ENCODE measurements at regions not wholly inside any gene's neighbourhood (a gene's known extent, or its start where the extent isn't known, plus 50 kb on each side); places are given as distances from the start of the nearest gene placed in this dataset.

DNA sequence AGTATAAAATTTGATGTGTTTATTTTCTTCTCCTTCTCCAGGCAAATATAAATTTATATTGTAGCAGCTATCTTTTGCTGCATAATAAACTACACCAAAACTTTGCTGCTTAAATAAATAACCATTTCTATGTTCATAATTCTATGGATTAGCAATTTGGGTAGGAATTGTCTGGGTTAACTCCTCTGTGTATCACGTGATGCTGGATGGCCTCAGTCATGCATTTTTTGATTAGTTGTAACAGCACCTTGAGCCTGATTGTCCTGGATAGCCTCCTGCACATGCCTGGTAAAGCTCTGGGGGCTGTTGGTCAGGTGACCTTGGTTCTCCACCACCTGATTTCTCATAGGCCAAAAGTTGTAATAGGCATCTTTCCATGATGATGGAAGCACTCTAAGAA is 572.9 kb downstream of the ETV1 start:
- H3K4me3 Mint-ChIP-seq, result no peak overlapping the region
- H3K4me1 Mint-ChIP-seq, result peaks cover 7% of the 10 kb centered on the region
- no peaks in the 10 kb centered on the region for H3K36me3 Mint-ChIP-seq (ENCODE audit: low read depth)
- TF ChIP-seq, protein P1, sequence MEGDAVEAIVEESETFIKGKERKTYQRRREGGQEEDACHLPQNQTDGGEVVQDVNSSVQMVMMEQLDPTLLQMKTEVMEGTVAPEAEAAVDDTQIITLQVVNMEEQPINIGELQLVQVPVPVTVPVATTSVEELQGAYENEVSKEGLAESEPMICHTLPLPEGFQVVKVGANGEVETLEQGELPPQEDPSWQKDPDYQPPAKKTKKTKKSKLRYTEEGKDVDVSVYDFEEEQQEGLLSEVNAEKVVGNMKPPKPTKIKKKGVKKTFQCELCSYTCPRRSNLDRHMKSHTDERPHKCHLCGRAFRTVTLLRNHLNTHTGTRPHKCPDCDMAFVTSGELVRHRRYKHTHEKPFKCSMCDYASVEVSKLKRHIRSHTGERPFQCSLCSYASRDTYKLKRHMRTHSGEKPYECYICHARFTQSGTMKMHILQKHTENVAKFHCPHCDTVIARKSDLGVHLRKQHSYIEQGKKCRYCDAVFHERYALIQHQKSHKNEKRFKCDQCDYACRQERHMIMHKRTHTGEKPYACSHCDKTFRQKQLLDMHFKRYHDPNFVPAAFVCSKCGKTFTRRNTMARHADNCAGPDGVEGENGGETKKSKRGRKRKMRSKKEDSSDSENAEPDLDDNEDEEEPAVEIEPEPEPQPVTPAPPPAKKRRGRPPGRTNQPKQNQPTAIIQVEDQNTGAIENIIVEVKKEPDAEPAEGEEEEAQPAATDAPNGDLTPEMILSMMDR (IDR thresholded peaks at IDR 0.05; ENCODE audit: unreplicated experiment in 3 of 3), result no peak
- H3K27me3 Mint-ChIP-seq (ENCODE audit: low read depth), result no peaks in the 10 kb centered on the region
- H3K27ac Mint-ChIP-seq, result no peak overlapping the region
- H3K9me3 Mint-ChIP-seq, result peaks cover 9% of the 10 kb centered on the region

DNA sequence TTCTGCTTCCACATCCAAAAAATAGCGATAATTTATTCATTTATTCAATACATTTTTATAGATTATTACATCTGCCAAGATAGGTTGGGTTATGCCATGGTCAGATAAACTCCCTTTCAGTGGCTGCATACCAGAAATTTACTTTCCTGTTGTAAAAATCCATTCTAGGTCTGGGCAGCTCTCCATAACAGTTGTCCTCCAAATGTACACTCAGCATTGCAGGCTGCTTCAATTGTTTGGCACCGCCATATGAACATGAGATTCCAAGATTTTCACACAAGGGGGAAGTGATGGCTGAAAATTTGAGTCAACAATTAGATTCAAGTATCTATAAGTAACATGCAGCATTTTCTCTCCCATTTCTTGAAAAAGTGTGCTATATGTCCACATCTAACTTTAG is 568.7 kb downstream of the ETV1 start:
- H3K36me3 Mint-ChIP-seq (ENCODE audit: low read depth), result no peaks in the 10 kb centered on the region
- H3K27ac Mint-ChIP-seq, result no peak overlapping the region
- H3K27me3 Mint-ChIP-seq (ENCODE audit: low read depth), result no peaks in the 10 kb centered on the region
- no peak overlapping the region for H3K4me3 Mint-ChIP-seq
- H3K4me1 Mint-ChIP-seq, result no peaks in the 10 kb centered on the region
- TF ChIP-seq, protein P1 (IDR thresholded peaks at IDR 0.05; ENCODE audit: unreplicated experiment in 3 of 3), result no peak
- H3K9me3 Mint-ChIP-seq, result peaks cover 15% of the 10 kb centered on the region

DNA sequence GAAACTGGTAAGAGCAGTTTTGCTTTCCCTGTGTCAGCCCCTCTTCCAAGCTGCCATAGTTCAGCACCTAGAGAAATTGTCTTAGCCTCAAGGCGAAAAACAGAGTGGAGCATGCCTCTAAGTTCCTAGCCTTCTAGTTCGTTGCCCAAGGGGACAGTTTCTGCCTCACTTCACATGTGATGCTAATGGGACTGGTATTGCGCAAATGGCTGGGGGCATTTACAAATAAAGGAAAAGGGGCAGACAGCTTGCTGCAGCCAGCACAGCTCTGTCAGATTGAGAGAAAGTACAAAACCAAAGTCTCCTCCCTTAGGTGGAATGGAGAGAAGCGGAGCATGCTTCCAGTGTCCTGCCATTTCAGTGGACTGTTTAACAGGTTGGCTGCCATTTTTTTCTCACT is 567.7 kb downstream of the ETV1 start:
- H3K36me3 Mint-ChIP-seq (ENCODE audit: low read depth), result no peaks in the 10 kb centered on the region
- no peaks in the 10 kb centered on the region for H3K27me3 Mint-ChIP-seq (ENCODE audit: low read depth)
- H3K4me3 Mint-ChIP-seq, result no peak overlapping the region
- H3K4me1 Mint-ChIP-seq, result no peaks in the 10 kb centered on the region
- H3K9me3 Mint-ChIP-seq, result peaks cover 15% of the 10 kb centered on the region
- TF ChIP-seq, protein P1 (IDR thresholded peaks at IDR 0.05; ENCODE audit: unreplicated experiment in 3 of 3), result no peak
- peak overlapping the region in 1 of 3 experiments; percentile 51 for H3K27ac Mint-ChIP-seq

DNA sequence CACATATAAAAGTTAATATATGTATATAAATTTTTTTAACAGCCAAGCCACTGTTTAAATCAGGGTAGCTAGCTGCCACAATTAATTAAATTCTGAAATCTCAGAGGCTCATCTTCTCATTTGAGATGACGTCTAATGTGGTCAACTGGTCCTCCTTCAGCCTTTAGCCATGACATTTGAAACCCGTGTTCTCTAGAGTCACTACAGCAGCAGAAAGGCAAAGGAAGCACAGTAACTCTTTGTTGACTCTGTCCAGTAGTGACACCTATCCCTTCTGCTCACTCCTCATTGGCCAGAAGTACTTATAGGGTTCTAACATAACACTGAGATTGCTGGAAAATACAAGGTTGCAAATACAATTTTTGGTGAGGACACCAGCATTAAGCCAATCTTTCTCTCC is 555.5 kb downstream of the ETV1 start:
- H3K27ac Mint-ChIP-seq, result no peak overlapping the region
- no peaks in the 10 kb centered on the region for H3K9me3 Mint-ChIP-seq
- no peak overlapping the region for H3K4me3 Mint-ChIP-seq
- no peaks in the 10 kb centered on the region for H3K36me3 Mint-ChIP-seq (ENCODE audit: low read depth)
- H3K4me1 Mint-ChIP-seq, result no peaks in the 10 kb centered on the region
- TF ChIP-seq, protein P1 (IDR thresholded peaks at IDR 0.05; ENCODE audit: unreplicated experiment in 3 of 3), result no peak
- H3K27me3 Mint-ChIP-seq (ENCODE audit: low read depth), result no peaks in the 10 kb centered on the region

DNA sequence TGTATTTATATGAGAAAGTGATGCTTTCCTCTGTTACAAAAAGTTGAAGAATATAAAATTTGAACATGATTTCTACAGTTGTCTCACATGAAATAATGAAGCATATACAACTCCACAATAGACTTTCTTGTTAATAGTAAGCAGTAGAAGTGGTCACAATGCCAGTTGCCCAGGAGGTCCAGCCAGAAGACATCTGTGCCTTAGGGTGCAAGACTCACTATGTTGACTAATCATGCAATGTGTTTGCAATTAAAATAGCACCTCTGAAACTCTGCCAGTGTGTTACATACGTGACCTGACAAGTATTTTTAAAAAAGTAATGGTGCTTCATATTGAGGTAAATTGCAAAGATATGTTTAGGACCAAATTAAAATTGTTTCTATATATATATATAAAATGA is 547.2 kb downstream of the ETV1 start:
- Mint-ChIP-seq H3K27ac (no peak overlapping the region), H3K4me3 (no peak overlapping the region), H3K9me3 (no peaks in the 10 kb centered on the region), H3K4me1 (no peaks in the 10 kb centered on the region), H3K27me3 (ENCODE audit: low read depth) (no peaks in the 10 kb centered on the region), H3K36me3 (ENCODE audit: low read depth) (no peaks in the 10 kb centered on the region)
- TF ChIP-seq, protein P1 (IDR thresholded peaks at IDR 0.05; ENCODE audit: unreplicated experiment in 3 of 3), result no peak

DNA sequence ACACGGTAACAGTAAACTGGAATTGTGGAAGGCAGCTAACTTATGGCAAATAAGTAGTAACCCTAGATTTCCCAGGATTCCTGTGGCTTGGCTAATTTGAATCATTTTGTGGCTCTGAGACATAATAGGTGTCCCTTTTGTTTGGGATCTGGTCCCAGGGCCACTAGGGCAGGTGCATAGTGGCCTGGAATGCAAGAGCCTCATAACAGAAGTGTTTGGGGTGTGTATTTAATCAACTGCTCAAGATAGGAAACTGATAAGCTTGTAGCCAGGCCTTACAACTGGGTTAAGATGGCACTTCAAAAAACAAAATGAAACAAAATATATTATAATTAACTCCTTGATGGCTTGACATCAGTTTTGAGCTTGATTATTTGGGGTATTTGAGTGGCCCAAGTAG is 541.8 kb downstream of the ETV1 start:
- Mint-ChIP-seq H3K4me1 (no peaks in the 10 kb centered on the region), H3K27me3 (ENCODE audit: low read depth) (no peaks in the 10 kb centered on the region), H3K27ac (no peak overlapping the region), H3K36me3 (ENCODE audit: low read depth) (no peaks in the 10 kb centered on the region), H3K4me3 (no peak overlapping the region), H3K9me3 (no peaks in the 10 kb centered on the region)
- TF ChIP-seq, protein P1 (IDR thresholded peaks at IDR 0.05; ENCODE audit: unreplicated experiment in 3 of 3), result no peak
